Sigmoid colon (tissue), 4 donors: ENCODE measurements at regions not wholly inside any gene's neighbourhood (a gene's known extent, or its start where the extent isn't known, plus 50 kb on each side); places are given as distances from the start of the nearest gene placed in this dataset.

Experiments used
- POLR2A ChIP-seq, 2 donors: fragments of 450-650 bp; IDR thresholded peaks; one replicate each; pipeline ENCODE4 v1.6.1; 2016; ENCODE audit warnings: antibody characterized with exemption in 2 of 2, mild to moderate bottlenecking in 2 of 2, moderate library complexity in 2 of 2
- POLR2AphosphoS5 ChIP-seq, 4 donors: sonication (generic); formaldehyde crosslinking; IDR thresholded peaks; one replicate each; pipeline ENCODE4 v1.6.1; 2017; ENCODE audit warnings: antibody characterized with exemption in 4 of 4
- TF ChIP-seq, protein P1 (sequence below), 4 experiments: fragments of 450-650 bp in 3 of 4; fragments of 200-600 bp in 1 of 4; IDR thresholded peaks; one replicate each; pipeline ENCODE4 v1.5.1; 2016 to 2019; ENCODE audit warnings: antibody characterized with exemption in 4 of 4, mild to moderate bottlenecking in 3 of 4, moderate library complexity in 2 of 4

DNA sequence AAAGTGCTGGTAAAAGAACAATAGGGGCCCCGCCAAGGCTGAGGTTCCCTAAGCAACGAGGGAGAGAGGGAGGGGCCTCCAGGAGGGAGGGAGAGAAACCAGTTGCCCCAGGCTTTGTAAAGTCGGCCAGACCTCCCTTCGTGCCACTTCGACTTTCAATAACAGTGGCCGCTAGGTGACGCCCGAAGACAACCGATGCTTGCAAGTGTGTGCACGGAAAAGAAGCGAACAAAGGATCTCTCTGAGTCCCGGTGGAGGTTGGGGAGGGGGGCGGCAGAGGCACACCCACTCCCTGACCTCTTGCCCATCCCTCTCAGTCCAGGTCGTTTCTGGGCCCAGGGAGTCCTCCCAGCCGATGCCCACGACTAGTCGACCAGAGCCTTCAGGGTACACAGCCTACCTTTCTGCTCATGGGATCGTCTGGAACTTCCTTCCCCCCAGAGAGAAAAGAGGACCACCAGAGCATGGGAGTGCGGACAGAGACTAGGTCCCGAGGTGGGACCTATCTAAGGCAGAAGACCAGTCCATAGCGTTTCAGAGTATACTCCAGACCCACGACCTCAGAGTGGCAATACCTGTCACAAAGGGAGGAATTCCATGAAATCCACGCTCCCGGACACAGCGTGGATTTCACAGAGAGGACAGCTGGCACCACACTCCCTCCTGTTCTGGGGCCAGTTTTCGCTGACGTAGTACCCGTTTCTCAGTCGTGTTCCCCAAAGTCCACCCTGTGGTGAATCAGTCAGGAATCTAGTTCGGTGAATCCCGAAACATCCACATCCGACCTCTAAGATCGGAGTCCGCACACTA, 262.7 kb upstream of the ALG10B start:
- TF ChIP-seq POLR2A (IDR thresholded peaks at IDR 0.05) (no peak), POLR2AphosphoS5 (IDR thresholded peaks at IDR 0.05) (no peak)
- TF ChIP-seq, protein P1, sequence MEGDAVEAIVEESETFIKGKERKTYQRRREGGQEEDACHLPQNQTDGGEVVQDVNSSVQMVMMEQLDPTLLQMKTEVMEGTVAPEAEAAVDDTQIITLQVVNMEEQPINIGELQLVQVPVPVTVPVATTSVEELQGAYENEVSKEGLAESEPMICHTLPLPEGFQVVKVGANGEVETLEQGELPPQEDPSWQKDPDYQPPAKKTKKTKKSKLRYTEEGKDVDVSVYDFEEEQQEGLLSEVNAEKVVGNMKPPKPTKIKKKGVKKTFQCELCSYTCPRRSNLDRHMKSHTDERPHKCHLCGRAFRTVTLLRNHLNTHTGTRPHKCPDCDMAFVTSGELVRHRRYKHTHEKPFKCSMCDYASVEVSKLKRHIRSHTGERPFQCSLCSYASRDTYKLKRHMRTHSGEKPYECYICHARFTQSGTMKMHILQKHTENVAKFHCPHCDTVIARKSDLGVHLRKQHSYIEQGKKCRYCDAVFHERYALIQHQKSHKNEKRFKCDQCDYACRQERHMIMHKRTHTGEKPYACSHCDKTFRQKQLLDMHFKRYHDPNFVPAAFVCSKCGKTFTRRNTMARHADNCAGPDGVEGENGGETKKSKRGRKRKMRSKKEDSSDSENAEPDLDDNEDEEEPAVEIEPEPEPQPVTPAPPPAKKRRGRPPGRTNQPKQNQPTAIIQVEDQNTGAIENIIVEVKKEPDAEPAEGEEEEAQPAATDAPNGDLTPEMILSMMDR (IDR thresholded peaks at IDR 0.05), result no peak
